ELR (cell line): ENCODE measurements at regions not wholly inside any gene's neighbourhood (a gene's known extent, or its start where the extent isn't known, plus 50 kb on each side); places are given as distances from the start of the nearest gene placed in this dataset.
A peak's percentile ranks its signal among the peaks of the same experiment; 100 is the strongest.

Experiments used
- DNase-seq: peaks from one replicate; pipeline ENCODE4 v3.0.0-alpha.2; 2015; ENCODE audit warnings: low read depth

DNA sequence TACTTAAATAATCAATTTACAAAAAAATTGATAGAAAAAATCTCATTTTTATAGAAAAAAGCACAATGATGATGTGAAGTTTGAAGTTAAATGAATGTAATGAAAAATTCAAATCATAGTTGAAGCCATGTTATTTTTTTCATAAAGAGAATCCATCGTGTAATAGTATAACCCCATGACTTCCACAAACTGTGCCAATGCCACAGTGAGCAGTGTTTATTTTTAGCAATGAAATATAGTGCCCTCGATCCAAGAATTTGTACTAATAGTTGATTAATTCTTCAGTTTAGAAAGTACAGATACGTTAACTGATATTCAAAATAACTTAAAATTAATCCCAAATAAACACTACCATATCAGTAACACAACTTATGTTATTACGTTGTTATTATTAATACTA is 225.9 kb downstream of the PTPRC start:
- DNase-seq = no peak

DNA sequence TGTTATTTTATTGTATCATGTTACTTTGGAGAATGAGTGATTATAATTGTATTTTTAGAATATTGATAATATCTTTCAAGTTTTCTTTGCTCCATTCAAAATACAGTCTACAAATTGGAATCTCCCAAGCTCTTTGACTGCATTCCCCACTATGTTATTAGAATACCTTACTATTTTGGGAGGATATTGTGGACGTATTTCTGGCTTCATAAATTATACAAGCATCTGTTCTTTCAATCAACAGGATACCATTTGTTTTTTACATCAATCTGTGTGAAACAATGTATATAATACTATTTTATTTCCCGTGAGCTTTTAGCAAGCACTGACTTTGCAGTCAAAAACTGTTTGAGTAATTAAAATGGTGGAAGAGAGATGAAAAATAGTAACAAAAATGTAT is 226.5 kb downstream of the PTPRC start:
- DNase-seq = no peak

DNA sequence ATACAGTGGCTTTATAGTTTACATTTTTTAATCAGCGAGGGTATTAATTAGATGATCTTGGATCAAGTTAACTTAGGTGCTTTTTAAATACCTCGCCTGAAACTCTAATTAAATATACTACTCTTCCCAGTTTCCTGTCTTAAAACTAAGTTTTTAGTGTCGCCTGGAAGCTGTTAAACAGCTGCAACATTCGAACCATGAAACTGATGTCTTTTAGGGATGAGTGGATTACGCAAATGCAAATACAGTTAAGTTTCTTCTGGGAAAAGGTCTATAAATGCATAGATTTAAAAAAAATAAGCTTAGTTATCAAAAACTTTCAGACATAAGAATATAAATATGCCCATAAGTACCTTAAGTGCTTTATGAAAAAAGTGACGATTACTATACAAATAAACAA is 228.3 kb downstream of the PTPRC start:
- no peak for DNase-seq

DNA sequence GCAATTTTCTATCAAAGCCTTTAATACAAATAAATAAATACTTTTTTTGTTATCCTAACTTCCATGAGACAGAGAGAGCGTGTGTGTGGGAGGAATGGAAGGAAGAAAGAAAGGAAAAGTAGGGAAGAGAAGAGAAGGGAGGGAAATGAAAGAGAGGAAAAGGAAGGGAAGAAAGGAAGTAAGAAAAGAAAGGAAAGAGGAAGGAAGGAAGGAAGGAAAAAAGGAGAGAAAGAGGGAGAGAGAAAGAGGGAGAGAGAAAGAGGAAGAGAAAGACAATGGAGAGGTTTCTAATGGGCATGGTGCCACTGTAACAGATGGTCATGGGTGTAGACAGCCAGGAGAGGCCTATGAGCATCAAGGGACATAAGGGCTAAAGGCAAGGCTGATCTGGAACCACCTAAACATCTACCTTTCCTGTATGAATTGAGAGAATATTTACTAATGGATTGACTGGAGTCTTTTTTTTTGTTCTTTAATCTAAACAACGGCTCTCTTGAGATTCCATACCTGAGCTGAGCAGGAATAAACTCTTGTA is 234.9 kb downstream of the PTPRC start:
- no peak for DNase-seq

DNA sequence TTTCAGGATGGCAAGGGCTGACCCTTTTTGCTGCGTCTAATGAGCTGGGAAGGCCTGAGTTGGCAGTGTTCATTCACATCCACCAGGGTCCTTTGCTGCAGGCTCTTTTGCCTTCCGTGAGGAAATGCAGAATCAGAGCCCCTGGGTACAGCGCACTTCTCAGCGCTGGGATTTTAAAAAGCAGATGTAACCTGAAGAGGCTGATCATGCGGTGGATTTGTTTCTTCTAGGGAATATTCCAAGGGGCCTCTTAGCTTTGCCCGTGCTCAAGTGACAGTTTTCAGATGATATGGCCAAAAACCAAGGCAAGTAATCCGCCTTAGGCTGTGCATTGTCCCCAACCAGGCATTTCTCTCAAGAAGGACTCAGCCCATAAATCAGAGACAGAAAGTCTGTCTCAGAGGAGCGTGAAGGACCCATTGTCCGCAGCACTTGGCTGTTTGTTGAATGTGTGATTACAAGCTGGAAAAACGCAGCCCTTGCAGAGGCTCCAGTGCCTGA is 237.6 kb downstream of the PTPRC start:
- DNase-seq = no peak

DNA sequence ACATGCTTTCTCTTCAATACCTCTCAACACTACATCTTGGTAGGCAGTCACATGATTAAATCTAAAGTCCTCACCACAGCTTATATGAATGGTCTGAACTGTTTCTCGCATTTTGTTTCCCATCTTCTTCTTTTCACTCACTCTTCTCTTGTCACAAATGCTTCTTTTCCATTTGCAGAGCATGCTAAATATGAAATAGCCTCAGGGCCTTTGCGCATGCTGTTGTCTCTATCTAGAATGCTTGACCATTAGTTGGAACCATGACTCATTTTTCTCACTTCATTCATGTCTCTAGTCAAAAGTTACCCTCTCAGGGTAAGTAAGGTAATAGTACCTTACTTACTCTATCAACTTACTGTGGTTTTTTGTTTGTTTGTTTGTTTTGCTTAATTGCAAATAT is 239.7 kb downstream of the PTPRC start:
- DNase-seq = peak; percentile 24

DNA sequence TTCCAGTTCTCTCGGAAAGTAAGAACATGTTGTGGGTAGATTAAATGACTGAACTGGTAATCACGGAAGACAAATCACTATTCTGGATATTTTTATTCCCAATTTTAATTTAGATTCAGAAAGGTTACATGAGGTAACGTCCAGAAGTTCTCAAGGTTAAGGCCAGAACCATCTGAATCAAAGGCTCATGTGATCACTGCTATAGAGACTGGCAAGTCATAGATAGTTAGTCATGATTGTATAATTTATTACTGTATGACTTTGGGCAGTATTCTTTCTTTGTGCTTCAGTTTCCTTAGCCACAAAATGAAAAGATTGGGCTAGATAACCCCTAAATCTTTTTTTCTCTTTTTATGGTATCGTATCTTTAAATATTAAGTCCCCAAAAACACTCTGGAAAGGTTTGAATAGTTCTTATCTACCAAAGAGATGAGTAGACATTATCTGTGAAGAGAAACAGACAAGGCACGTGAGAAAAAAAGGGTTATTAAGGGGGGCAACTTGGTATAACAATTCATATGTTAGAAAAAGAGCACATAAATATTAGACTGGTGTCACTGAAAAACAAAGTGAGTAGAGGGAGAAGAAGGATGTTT is 241.0 kb downstream of the PTPRC start:
- DNase-seq = peak; percentile 52

DNA sequence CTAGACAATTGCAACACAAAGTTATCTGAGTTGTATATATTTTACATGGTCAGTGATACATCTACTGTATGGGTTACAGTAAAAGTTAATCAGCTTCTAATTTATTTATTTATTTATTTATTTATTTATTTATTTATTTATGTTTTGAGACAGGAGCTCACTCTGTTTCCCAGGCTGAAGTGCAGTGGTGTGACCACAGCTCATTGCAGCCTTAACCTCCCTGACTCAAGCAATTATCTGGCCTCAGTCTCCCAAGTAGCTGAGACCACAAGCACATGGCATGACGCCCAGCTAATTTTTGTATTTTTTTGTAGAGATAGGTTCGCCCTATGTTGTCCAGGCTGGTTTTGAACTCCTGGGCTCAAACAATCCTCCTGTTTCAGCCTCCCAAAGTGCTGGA is 241.6 kb downstream of the PTPRC start:
- peak; percentile 50 for DNase-seq

DNA sequence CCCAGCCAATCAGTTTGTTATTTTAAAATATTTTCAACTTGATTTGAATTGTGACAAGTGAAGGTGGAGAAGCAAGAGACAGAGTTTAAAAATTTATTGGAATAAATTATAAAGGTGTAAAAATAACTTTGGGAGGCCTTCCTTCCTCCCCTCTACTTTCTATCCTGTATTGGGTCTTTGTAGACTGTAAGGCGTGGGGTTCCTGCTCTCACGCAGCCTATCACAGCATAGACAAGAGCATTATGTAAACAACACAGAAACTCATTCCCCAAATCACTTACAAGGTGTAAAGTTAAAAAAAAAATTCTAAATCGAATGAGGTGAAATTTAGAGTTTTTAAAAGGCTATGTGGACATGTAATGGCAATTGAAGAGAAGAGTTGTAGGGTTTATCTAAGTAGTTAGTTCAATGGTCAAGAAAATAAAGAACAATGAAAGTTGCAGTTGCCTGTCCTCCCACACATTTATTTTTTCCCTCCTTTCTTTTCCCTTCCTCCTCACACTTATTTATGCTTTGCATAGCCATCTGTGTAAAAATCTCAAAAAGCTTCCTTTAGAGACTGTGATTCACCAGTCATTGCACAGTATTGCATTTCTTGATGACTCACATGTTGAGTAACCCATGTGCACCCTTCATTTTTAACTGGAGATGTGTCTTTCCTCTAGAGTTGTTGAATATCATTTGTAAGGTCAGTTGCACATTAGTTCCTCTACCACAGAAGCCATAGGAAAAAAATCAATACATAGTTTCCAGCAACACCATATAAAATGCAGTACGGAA is 242.2 kb downstream of the PTPRC start:
- DNase-seq = peak; percentile 95

DNA sequence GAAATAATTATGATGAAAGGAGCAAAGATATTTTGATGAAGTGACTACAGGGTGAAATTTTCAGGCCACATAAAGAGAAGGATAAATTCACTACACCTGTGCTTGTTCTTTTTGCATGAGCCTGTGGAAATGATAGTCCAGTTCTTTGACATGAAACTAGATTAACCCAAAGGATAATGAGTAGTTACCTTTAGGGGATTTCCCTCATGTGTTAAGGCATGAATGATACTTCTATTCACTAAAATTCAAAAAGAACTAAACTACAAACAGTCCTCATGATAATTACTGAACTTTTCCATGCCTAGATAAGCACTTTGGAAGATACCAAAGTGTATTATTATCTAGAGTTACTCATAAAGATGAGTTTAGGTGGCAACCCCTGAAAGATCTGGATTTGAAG is 244.3 kb downstream of the PTPRC start:
- DNase-seq = no peak

DNA sequence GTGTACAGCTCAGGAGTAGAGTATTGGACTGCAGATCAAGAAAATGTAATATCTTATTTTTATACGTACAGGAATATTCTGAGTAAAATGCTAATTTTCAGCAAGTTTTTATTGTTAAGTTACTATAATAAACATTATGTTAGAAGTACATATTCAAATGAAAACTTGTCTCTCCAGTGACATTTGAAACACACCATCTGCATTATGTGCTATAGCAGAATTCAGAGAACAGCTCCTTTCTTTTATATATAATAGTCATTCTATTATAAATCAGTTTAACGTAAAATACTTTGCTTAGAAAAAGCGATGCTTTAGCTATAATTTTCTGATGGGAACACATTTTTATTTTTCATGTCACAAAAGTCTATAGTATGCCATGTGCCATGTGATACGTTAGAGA is 249.0 kb downstream of the PTPRC start:
- DNase-seq = no peak

DNA sequence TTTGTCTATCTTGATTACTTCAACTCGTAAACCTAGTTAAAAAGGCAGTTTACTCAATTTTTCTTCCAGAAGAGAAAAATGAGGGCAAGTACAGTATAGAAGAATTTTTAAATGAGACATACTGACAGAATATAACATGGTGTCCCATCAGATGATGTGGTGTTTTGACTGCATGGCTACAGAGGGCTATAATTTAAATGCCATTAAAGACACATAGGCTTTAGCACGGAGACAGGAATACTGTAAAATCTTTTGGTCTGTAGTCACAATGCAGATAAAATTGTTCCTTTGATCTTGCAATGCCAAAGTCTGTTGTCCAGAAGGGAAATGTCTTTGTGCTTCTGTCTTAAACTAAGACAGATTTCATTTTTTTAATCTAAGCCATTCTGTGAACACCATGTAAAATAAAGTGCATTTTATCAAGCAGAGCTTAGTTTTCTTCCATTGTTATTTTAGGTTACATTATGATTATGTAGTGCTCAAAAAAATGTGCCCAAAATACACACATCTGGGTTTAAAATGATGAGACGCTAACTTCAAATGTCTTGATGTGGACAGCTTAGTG is 249.6 kb downstream of the PTPRC start:
- DNase-seq = no peak

DNA sequence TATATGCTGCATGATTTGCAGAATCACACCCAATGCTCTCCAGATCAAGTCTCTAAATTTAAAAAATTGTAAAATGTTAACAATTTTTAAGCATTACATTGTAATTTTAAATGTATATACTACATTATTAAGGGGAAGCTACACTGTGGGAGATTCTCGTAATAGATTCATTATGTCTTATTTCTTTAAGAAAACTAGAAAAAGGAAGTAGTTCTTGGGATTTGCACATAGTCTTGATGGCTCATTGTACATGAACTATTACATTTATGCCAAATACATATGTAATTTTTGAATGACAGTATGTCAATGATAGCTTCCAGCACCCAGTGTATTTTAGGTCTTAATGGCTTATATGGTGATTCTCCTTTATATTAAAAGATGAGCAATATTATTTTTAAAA is 250.3 kb downstream of the PTPRC start:
- DNase-seq = no peak

DNA sequence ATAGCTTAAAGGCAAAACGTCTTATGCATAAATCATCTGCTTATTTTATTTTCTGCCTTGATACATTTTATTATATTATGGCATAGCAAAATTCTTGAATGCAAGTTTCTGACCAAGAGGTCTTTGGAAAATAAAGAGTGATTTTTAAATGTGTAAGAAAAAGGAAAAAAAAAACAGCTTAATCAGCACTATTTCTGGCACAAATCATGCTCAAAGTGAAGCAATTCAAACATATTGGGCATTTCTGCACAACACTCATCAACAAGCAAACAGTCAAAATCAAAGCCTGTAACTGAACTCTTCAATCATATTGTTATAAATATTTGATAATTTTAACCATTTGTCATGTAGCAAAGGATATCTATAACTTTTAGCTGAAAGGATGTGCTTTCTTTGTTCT is 250.9 kb downstream of the PTPRC start:
- DNase-seq = no peak

DNA sequence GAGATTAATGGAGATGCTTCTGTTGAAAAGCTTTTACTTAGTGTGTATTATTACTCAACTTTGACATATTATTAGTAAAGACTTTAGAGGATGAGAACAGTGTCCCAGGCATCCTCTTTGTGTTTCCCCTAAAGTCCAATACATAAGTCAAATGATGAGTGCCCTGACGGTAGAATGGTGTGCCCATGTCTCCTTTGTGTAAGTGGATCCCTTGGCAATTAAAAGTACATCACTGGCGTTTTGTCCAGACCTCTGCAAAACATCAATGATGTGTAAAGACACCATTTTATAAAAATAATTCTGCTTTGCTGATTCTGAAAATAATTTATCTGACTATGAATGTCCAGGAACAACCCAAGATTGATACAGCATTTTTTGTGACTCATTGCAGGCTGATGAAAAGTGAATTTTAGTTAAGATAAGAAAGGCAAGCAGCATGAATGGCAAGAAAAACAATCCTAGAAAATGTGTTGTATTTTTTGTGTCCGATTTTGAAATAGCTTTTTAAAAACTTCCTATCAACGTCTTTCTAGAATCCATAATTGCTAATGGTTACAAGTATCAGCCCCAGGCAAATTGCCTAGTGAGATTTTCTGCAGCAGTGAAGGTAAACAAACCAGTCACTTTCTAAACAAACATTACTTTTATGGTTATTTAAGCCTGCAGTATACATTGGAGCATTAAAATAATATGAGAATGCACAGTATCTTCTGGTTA is 251.5 kb downstream of the PTPRC start:
- DNase-seq = peak; percentile 63

DNA sequence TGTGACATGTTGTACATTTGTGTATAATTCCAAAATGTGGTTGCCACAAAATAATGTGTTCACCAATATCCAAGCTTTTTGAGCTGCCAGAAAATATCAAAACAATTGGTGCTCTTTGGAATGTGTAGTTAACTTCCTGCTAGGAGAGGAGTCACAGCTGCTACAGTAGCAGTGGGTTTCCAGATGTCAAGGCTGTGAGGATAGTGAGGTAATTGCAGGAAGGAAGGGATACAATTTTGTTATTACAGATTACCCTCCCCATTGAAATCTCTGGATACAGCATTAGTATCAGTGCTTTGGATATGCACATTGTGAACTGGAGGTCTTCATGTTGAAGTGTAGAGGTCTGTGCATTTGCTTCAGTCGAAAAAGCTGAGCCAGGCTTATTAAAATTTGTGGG is 253.2 kb downstream of the PTPRC start:
- DNase-seq = peak; percentile 66

DNA sequence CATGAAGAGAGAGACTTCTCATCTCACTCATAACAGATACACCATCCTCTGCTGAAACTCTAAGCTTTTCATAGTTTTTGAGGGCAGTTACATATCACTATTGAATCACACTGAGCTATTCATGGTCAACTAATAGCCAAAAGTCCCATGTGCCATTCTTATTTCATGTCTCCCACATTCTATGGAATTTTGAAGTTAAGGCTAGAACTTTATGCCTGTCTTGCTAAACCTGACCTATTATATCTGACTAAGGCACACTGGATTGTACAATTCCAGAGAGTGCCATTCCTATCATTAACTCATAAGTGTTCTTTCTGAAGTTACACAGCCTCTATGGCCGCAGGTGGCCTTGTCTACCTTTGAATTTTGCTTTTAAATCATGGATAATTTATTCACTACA is 254.3 kb downstream of the PTPRC start:
- no peak for DNase-seq

DNA sequence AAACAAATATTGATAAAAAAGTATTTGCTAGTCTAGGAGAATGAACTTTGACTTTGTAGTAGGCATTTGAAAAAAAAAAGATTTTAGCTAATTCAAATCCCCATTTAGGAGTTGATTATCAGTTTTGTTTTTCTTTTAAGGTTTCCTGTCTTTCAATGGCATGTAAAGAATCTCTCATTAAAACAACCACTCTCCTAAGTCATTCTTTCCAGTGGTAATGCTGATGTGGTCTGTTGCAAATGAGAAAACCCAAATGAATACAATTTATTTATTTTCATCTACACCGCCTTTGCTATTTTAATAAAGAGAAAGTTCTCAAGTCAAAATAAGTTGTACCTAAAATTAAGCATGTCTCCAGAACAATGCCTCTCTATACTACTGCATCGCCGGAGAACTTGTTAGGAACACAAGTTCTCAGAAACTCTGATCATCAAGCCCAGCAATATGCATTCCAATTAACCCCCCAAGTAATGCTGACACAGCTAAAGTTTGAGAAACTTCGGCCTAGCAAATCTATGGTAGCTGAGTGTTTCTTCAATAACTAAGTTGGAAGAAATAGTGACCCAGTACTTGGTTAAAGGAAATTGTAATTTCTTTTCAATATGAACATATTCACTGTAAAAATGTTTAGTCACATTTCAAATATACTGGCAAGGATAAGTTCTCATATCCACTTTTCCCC is 255.1 kb downstream of the PTPRC start:
- DNase-seq = no peak

DNA sequence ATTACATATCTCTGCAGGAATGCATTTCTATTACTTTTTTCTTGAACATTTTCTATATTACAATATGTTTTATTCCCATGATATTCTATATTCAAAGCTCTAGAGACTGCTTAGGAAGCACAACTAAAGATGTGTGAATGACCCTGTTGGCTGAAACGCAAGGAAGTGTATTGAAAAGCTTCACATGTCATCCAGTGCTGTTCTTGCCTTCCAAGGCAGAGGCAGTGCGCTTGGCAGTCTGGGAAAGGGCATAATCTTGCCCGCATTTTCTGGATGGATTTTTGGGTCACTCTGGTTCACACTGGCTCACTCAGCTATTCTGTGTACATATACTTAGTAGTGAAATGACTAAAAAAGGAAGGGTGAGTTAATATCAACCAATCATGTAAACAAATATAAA is 262.4 kb downstream of the PTPRC start:
- DNase-seq = no peak

DNA sequence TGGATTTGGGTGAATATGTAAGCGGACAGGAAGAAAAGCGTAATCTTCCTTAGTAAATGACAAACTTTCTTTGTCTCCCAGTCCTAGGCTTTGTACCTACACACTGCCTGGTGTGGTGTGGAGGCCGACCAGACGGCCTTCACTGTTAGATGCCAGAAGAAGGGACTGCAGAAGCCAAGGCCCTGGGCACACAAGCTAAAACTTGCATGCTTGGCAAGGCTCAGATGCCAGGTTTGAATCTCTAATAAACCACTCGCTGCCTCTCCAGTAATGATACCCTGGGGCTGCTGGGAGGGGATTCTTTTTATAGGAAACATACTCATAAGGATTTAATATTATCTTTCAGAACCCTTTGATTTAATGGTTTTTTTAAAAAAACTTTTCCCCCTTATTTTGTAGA is 263.8 kb downstream of the PTPRC start:
- DNase-seq = no peak

DNA sequence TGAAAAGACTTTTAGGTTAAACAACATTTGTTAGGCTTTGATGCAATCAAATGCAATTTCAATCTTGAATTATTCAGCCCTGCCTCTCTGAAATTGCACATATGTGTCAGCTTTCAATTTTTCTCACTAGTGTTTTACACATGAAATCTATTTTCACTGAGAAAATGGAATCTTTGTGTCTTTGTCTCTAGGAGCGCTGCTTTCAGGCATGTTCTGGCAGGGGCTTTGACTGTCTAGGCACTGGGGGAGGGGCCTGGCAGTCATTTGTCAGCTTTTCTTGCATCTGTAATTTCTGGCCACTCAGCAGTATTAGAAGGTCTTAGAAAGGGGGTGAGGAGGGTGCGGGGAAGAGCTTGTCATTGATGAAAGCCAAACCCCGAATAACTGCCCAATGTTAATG is 264.4 kb downstream of the PTPRC start:
- DNase-seq = no peak

DNA sequence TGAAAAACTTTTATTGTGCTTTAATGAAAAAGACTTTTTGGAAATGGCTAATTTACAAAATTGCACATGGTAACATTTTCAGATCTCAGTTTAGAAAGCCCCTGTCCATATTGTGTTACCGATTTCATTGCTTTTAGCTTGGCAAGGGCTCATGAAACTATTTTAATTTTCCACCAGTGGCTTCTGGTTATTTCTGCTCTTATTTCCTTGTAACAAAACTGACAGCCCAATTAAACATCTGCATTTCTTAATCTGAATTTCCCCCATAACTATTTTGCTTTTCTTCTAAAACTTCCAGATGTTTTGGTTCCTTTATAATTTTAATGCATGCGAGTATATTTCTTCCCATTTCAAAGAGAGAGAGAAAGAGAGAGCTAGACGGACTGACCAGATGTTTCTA is 264.8 kb downstream of the PTPRC start:
- no peak for DNase-seq
